Endothelial cell of umbilical vein (primary cell): ENCODE measurements at regions not wholly inside any gene's neighbourhood (a gene's known extent, or its start where the extent isn't known, plus 50 kb on each side); places are given as distances from the start of the nearest gene placed in this dataset.

Experiments
- CTCF ChIP-seq, 2 donors: IDR thresholded peaks; 1 replicate in 1 of 2; 2 replicates in 1 of 2; pipeline ENCODE4 v1.5.1; 2011; ENCODE audit warnings: low read length in 2 of 2, mild to moderate bottlenecking in 2 of 2, moderate library complexity in 2 of 2, control low read depth in 1 of 2, inconsistent platforms in 1 of 2, low read depth in 1 of 2; ENCODE audit not compliant: insufficient read depth in 1 of 2; ENCODE audit errors: extremely low read depth in 1 of 2
- EZH2 ChIP-seq: IDR thresholded peaks from 2 replicates; pipeline ENCODE4 v1.6.1; 2012; ENCODE audit warnings: borderline replicate concordance, low read depth, mild to moderate bottlenecking, moderate library complexity, low read length, inconsistent platforms; ENCODE audit not compliant: severe bottlenecking
- FOS ChIP-seq: IDR thresholded peaks from 2 replicates; pipeline ENCODE4 v1.6.1; 2011; ENCODE audit warnings: mild to moderate bottlenecking, low read length, moderate library complexity, borderline replicate concordance; ENCODE audit not compliant: insufficient read depth
- MAX ChIP-seq: IDR thresholded peaks from 2 replicates; pipeline ENCODE4 v1.6.1; 2011; ENCODE audit not compliant: insufficient read depth, insufficient read length
- POLR2A ChIP-seq: IDR thresholded peaks from 2 replicates; pipeline ENCODE4 v1.6.1; 2012; ENCODE audit warnings: low read depth, mild to moderate bottlenecking, control low read depth, low read length
- POLR2AphosphoS5 ChIP-seq: IDR thresholded peaks from 2 replicates; pipeline ENCODE4 v1.6.1; 2012; ENCODE audit warnings: low read depth, mild to moderate bottlenecking, control low read depth, low read length, moderate library complexity; ENCODE audit not compliant: insufficient read depth

GRCh38 chrX:13515211-13515930 is 54.0 kb upstream of the EGFL6 start:
- TF ChIP-seq CTCF (IDR thresholded peaks at IDR 0.05; ENCODE audit: extremely low read depth in 1 of 2, insufficient read depth in 1 of 2, low read depth in 1 of 2, low read length in 2 of 2) (no peak), POLR2AphosphoS5 (no peak), EZH2 (no peak), POLR2A (no peak), FOS (no peak), MAX (no peak)
